GM21619 (cell line): ENCODE measurements at regions not wholly inside any gene's neighbourhood (a gene's known extent, or its start where the extent isn't known, plus 50 kb on each side); places are given as distances from the start of the nearest gene placed in this dataset.
"Not testable (repeated sequence)": the region's sequence is repeated elsewhere in the genome, so short reads cannot be mapped to it uniquely, and the experiment has no call there.

Experiments used
- ATAC-seq: cut with Tn5 transposase; IDR thresholded peaks from one replicate; pipeline ENCODE4 v1.9.1; 2021; ENCODE audit not compliant: unreplicated experiment

- ATAC-seq = no peak
Measured at GRCh38 chr14:71753126-71753830, 179.0 kb upstream of the RGS6 start.

- no peak for ATAC-seq
Measured at GRCh38 chr14:71753976-71754375, 178.3 kb upstream of the RGS6 start.

DNA sequence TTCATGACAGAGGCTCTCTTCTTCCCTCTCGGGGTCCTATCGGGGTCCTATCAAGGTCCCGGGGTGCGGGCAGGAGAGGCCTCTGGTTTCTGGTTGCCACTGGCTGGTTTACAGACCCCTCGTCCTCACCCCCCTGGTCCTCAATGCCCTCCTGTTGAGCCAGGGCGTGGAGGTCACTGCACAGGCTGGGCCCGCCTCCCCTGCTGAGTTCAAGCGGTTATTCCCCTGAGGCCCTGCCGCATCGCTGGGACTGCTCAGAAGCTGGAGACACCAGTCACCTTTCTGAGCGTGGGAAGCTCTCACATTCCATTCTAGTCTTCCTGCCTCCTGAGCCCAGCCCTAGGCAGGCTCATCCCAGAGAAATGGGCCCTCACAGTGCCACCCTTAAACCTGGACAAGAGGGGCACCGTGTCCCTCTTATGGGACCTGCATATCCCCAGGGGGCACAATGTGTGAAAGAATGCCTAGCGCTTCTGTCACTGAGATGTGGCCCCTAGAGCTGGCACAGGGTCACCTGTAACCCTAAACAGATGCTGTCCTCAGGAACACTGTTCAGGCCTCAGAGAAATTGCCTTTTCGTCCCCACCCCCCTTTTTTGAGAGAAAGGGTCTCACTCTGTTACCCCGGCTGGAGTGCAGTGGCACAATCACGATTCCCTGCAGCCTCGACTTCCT is 177.7 kb upstream of the RGS6 start:
- ATAC-seq = no peak

GRCh38 chr14:71758229-71758951 is 173.8 kb upstream of the RGS6 start:
- ATAC-seq = no peak

GRCh38 chr14:71762575-71762974 is 169.7 kb upstream of the RGS6 start:
- no peak for ATAC-seq

- no peak for ATAC-seq
Measured at GRCh38 chr14:71764701-71765382, 167.4 kb upstream of the RGS6 start.

- ATAC-seq = no peak
Measured at GRCh38 chr14:71765505-71765904, 166.7 kb upstream of the RGS6 start.

GRCh38 chr14:71770431-71770830 is 161.8 kb upstream of the RGS6 start:
- no peak for ATAC-seq

- not testable (repeated sequence) for ATAC-seq
Measured at GRCh38 chr14:71771421-71771820, 160.8 kb upstream of the RGS6 start.

GRCh38 chr14:71771996-71772395 is 160.2 kb upstream of the RGS6 start:
- ATAC-seq = not testable (repeated sequence)

DNA sequence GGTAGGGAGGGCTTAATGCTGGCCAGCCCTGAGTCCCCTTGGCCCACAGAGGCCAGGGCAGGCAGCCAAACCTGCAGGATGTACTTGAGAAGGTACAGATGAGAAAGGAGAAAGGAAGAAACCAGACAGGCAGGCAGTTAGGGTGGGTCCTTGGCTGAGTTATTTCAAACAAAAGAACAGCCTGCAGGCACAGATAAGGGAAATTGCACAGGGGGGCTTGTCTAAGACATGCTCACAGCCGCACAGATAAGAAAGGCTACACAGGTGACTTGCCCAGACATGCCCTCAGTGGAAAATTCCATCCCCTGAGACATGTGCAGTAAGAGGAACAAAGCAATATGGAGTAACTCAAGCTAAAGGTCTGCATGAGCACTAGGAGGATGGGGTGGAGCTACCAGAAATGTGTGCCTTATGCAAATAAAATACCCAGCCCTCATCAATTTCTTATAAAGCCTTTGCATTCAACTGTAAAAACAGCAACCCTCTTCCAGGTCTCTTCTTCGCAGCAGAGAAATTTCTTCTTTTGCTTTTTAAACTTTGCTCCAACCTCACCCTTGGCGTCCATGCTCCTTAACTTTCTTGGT is 158.2 kb upstream of the RGS6 start:
- no peak for ATAC-seq

GRCh38 chr14:71776471-71777360 is 155.5 kb upstream of the RGS6 start:
- no peak for ATAC-seq

- ATAC-seq = no peak
Measured at GRCh38 chr14:71780075-71780474, 152.2 kb upstream of the RGS6 start.

GRCh38 chr14:71780822-71781221 is 151.4 kb upstream of the RGS6 start:
- ATAC-seq = no peak

DNA sequence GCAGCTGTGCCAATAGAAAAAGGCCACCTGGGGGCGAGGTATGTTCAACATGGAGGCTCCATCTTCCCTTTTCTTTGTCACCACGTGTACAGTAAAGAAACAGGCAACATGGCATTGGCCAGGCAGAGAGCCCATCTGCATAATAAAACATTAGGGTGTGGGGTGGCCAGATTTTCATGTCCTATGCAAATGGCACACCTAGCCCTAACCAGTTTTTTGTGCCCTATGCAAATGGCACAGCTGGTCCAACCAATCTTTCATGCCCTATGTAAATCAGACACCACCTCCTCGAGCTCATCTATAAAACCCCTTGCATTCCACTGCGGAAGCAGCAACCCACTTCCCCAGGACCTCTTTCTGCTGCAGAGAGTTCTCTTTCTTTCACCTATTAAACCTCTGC is 149.1 kb upstream of the RGS6 start:
- ATAC-seq = no peak

DNA sequence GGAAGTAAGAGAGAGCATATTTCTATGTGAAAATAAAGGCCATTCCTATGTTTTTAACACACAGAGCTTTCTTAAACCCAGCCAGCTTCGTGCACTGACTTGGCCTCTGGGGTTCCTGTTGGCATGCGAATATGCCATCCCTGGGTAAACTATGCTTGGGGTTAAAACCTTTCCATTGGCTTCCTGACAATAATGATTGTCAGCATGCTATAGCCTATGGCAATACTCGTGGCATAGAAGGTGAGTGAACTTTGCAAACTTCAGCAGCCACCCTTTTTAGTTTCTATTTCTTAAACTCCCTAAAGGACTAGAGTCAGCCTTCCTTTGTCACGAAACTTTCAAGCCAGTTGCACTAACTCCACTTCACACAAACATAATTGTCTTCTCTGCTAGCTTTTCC is 148.4 kb upstream of the RGS6 start:
- no peak for ATAC-seq

- no peak for ATAC-seq
Measured at GRCh38 chr14:71789005-71789404, 143.2 kb upstream of the RGS6 start.

DNA sequence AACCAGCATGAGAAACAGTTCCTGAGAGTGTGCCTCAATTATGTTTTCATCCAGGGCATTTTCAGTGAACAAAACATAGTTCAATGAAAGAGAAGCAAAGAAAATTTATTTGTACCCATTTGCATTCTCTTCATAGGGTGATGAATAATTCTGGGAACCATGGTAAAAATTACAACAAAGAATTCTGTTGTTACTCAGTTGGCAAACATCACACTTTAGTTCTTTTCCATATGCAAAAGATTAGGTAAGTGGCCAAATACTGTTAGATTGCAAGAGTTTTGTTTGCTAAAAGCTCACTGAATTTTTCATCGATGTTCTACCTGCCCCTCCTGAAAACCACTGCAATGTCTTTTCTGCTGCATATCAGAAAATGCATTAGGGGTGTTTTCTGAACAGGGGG is 132.4 kb upstream of the RGS6 start:
- no peak for ATAC-seq

DNA sequence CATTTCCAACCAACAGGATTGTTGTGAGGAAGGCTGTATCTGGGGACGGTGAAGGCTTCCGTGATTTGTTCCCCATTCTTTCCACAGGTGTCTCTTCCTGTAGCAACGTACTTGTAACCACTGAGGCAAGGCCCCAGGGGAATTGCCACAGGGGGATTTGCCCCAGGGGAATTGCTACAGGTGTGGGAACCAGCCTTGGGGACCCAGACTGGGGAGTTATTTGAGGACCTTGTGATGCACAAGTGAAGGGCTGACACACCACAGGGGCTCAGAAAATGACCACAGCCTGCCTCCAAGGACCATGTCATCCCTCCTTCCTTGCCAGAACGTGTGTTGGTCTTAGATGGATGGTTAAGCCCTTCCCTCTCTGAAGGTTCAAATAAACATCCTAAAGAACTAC is 131.4 kb upstream of the RGS6 start:
- ATAC-seq = no peak
